Activated CD4-positive, alpha-beta T cell treated with anti-CD3 and anti-CD28 coated beads for 36 hours (primary cell): ENCODE measurements at regions not wholly inside any gene's neighbourhood (a gene's known extent, or its start where the extent isn't known, plus 50 kb on each side); places are given as distances from the start of the nearest gene placed in this dataset.
"Not testable (repeated sequence)": the region's sequence is repeated elsewhere in the genome, so short reads cannot be mapped to it uniquely, and the experiment has no call there.

ENCODE experiments used
- ATAC-seq: fragments of 200-7000 bp; cut with Tn5 transposase; one replicate; pipeline ENCODE4 v1.10.0; 2021; ENCODE audit warnings: mild to moderate bottlenecking, moderate library complexity
- CTCF ChIA-PET: fragments of 350-600 bp; sonication (Branson Sonifier 250); formaldehyde crosslinking; loops from one replicate; lab custom pipeline; 2021; ENCODE audit warnings: antibody characterized with exemption; lab: Charles Lee
- POLR2A ChIA-PET: fragments of 350-600 bp; sonication (Branson Sonifier 250); formaldehyde crosslinking; loops from one replicate; lab custom pipeline; 2021; ENCODE audit warnings: antibody characterized with exemption, inconsistent platforms; lab: Charles Lee
- DNase-seq: peaks from one replicate; pipeline ENCODE4 v3.0.0-alpha.2; 2020
- H3K27ac Mint-ChIP-seq: one replicate; pipeline ENCODE4 v1.8.0; 2021; ENCODE audit warnings: mixed read lengths
- H3K27me3 Mint-ChIP-seq: one replicate; pipeline ENCODE4 v1.8.0; 2021; ENCODE audit warnings: mixed read lengths
- H3K36me3 Mint-ChIP-seq: one replicate; pipeline ENCODE4 v1.8.0; 2021; ENCODE audit warnings: low read depth, mixed read lengths
- H3K4me1 Mint-ChIP-seq: one replicate; pipeline ENCODE4 v1.8.0; 2021; ENCODE audit warnings: mixed read lengths
- H3K4me3 Mint-ChIP-seq: one replicate; pipeline ENCODE4 v1.8.0; 2021; ENCODE audit warnings: mild to moderate bottlenecking, moderate library complexity, mixed read lengths
- H3K9me3 Mint-ChIP-seq: one replicate; pipeline ENCODE4 v1.8.0; 2021; ENCODE audit warnings: low read depth, mixed read lengths
- intact Hi-C, 2 experiments: fragments of 100-400 bp; cut with DNase I in 1 of 2; cut with micrococcal nuclease in 1 of 2; formaldehyde crosslinking; loops; one replicate each; pipeline versions ENCODE4 v1.14.2 to v1.15.1; 2022 to 2024; cut with DNase I, micrococcal nuclease

DNA sequence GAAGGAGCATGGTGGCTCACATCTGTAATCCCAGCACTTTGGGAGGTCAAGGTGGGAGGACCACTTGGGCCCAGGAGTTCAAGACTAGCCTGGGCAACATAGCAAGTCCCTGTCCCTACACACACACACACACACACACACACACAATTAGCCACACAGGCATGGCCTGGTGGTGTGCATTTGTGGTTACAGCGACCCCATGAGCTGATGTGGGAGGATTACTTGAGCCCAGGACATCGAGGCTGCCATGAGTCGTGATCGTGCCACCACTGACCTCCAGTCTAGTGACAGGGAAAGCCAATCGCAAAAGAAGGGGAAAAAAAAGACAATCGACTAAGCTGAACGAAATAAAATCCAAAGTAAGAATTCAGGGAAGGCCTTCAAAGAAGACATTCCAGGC is 67.9 kb downstream of the TBX3 start:
- Mint-ChIP-seq H3K27me3 (peaks cover 9% of the 10 kb centered on the region), H3K36me3 (no peaks in the 10 kb centered on the region), H3K4me1 (no peaks in the 10 kb centered on the region), H3K9me3 (peaks cover 9% of the 10 kb centered on the region), H3K4me3 (no peak overlapping the region), H3K27ac (no peak overlapping the region)
- DNase-seq (no peak), ATAC-seq (no peak)
- CTCF ChIA-PET: no interaction called here
- POLR2A ChIA-PET: no interaction called here
- intact Hi-C loops: no loop called here

DNA sequence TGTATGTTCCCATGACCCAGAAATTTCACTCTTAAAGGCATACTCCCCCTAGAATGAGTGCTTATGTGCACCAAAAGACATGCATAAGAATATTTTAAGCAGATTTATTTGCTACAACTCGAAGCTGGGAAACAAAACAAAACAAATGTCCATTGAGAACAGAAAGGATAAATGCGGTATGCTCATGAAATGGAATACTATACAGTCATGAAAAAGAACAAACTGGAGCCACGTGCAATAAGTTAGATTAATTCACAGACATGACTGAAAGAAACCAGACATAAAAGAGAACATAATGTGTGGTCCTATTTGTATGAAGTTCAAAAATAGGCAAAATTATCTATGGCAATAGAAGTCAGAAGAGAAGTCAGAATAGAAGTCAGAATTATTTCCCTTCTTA is 69.9 kb downstream of the TBX3 start:
- H3K4me1 Mint-ChIP-seq: no peaks in the 10 kb centered on the region
- ChIA-PET CTCF (interaction anchor here (0.7 kb wide), 1 partner anchor 1690 kb away, joined by 3 read pairs; no protein-coding TSS in a partner anchor), POLR2A (no interaction called here)
- H3K9me3 Mint-ChIP-seq: peaks cover 9% of the 10 kb centered on the region
- intact Hi-C loops: no loop called here
- no peak for DNase-seq
- H3K36me3 Mint-ChIP-seq: no peaks in the 10 kb centered on the region
- peaks cover 7% of the 10 kb centered on the region for H3K27me3 Mint-ChIP-seq
- ATAC-seq: no peak
- no peak overlapping the region for H3K4me3 Mint-ChIP-seq
- H3K27ac Mint-ChIP-seq: no peak overlapping the region

GRCh38 chr12:114612062-114612461 is 71.9 kb downstream of the TBX3 start:
- intact Hi-C loops: no loop called here
- no peak for ATAC-seq
- ChIA-PET CTCF (no interaction called here), POLR2A (no interaction called here)
- Mint-ChIP-seq H3K27me3 (peaks cover 7% of the 10 kb centered on the region), H3K27ac (no peak overlapping the region), H3K4me1 (no peaks in the 10 kb centered on the region), H3K9me3 (peaks cover 3% of the 10 kb centered on the region), H3K4me3 (no peak overlapping the region), H3K36me3 (no peaks in the 10 kb centered on the region)
- DNase-seq: no peak

- H3K36me3 Mint-ChIP-seq: no peaks in the 10 kb centered on the region
- H3K9me3 Mint-ChIP-seq: peaks cover 3% of the 10 kb centered on the region
- H3K27ac Mint-ChIP-seq: no peak overlapping the region
- DNase-seq (no peak), ATAC-seq (no peak)
- no peak overlapping the region for H3K4me3 Mint-ChIP-seq
- no peaks in the 10 kb centered on the region for H3K4me1 Mint-ChIP-seq
- POLR2A ChIA-PET: no interaction called here
- intact Hi-C loops: no loop called here
- CTCF ChIA-PET: no interaction called here
- peaks cover 5% of the 10 kb centered on the region for H3K27me3 Mint-ChIP-seq
Observed at GRCh38 chr12:114611145-114612018, 72.6 kb downstream of the TBX3 start.

DNA sequence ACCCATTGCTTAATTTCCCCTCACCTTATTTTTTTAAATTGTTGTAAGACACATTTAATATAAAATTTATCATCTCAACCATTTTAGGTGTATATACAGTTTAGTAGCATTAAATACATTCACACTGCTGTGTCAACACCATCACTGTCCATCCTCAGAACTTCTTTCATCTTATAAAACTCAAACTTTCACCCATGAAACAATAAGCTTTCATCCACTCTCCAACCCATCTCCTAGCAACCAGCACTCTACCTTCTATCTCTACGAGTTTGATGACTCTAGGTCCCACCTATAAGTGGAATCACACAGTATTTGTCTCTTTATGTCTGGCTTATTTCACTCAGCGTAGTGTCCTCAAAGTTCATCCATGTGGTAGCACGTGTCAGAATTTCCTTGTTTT is 75.5 kb downstream of the TBX3 start:
- H3K4me1 Mint-ChIP-seq: no peaks in the 10 kb centered on the region
- intact Hi-C loops: no loop called here
- no peak overlapping the region for H3K4me3 Mint-ChIP-seq
- POLR2A ChIA-PET: no interaction called here
- H3K9me3 Mint-ChIP-seq: no peaks in the 10 kb centered on the region
- DNase-seq (no peak), ATAC-seq (no peak)
- peaks cover 7% of the 10 kb centered on the region for H3K27me3 Mint-ChIP-seq
- H3K36me3 Mint-ChIP-seq: no peaks in the 10 kb centered on the region
- H3K27ac Mint-ChIP-seq: no peak overlapping the region
- CTCF ChIA-PET: no interaction called here

DNA sequence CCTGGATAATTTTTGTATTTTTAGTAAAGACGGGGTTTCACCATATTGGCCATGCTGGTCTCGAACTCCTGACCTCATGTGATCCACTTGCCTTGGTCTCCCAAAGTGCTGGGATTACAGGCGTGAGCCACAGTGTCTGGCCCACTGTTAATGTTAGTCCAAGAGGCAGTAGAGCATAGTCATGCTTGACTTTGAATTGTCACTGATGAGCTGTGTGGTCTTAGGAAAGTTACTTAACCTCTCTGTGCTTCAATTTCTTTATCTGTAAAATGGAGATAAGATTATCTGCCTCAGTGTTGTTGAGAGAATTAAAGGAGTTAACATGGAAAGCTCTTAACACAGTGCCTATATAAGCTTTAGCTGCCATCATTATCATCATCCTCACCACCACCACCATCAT is 78.1 kb downstream of the TBX3 start:
- intact Hi-C loops: no loop called here
- no peak overlapping the region for H3K4me3 Mint-ChIP-seq
- no peaks in the 10 kb centered on the region for H3K36me3 Mint-ChIP-seq
- no peak for ATAC-seq
- H3K4me1 Mint-ChIP-seq: no peaks in the 10 kb centered on the region
- POLR2A ChIA-PET: no interaction called here
- peaks cover 2% of the 10 kb centered on the region for H3K27me3 Mint-ChIP-seq
- DNase-seq: no peak
- H3K27ac Mint-ChIP-seq: no peak overlapping the region
- H3K9me3 Mint-ChIP-seq: no peaks in the 10 kb centered on the region
- CTCF ChIA-PET: no interaction called here

DNA sequence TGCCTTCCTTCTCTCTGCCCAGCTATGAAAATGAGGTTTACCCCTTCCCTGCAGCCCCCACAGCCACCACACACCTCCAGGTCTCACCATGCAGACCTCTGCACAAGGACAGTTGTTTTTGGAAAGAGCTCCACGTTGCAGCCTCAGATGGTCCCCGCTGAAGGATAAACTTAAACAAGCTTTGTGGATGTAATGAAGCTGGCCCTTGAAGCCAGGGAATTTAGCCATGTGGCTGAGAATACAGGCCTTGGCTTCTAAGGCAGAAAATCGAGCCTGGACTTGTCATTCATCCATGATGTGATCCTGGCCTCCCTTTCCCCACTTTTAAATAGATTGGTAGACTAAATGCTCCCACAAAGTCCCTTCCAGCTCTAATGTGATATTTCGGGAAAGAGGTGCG is 79.4 kb downstream of the TBX3 start:
- ChIA-PET POLR2A (no interaction called here), CTCF (interaction anchor here (0.5 kb wide), 1 partner anchor 1141 kb away, joined by 3 read pairs; no protein-coding TSS in a partner anchor)
- H3K36me3 Mint-ChIP-seq: no peaks in the 10 kb centered on the region
- DNase-seq: no peak
- H3K27me3 Mint-ChIP-seq: peaks cover 2% of the 10 kb centered on the region
- H3K4me1 Mint-ChIP-seq: no peaks in the 10 kb centered on the region
- H3K9me3 Mint-ChIP-seq: peaks cover 2% of the 10 kb centered on the region
- H3K4me3 Mint-ChIP-seq: no peak overlapping the region
- no peak for ATAC-seq
- intact Hi-C loops: no loop called here
- H3K27ac Mint-ChIP-seq: no peak overlapping the region

- H3K27me3 Mint-ChIP-seq, H3K4me3 Mint-ChIP-seq, intact Hi-C loops, POLR2A ChIA-PET, H3K9me3 Mint-ChIP-seq, CTCF ChIA-PET, DNase-seq, H3K36me3 Mint-ChIP-seq, H3K27ac Mint-ChIP-seq, ATAC-seq, H3K4me1 Mint-ChIP-seq: not testable (repeated sequence)
Observed at GRCh38 chr12:114600584-114600983, 83.4 kb downstream of the TBX3 start.

DNA sequence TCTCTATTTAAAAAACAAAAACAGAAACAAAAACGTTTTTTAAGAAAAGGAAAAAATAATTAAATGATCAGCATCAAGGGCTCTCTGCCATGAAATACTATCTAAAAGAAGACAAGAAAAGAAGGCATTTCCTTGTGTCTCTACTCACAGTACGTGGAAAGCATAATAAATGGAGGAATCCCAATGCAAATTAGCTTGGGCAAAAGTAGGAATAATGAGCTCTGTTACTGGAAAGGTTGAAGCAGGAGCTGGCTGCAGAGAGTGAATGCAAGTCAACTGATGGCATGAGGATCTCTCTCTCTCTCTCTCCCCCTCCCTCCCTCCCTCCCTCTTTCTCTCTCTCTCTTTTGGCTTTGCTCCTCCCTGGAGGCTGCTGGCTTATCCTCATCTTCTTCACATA is 85.9 kb downstream of the TBX3 start:
- Mint-ChIP-seq H3K9me3 (peaks cover 2% of the 10 kb centered on the region), H3K27ac (no peak overlapping the region), H3K36me3 (no peaks in the 10 kb centered on the region), H3K4me3 (no peak overlapping the region), H3K4me1 (no peaks in the 10 kb centered on the region), H3K27me3 (no peaks in the 10 kb centered on the region)
- CTCF ChIA-PET: no interaction called here
- ATAC-seq (no peak), DNase-seq (no peak)
- POLR2A ChIA-PET: no interaction called here
- intact Hi-C loops: no loop called here

- Mint-ChIP-seq H3K9me3 (no peaks in the 10 kb centered on the region), H3K36me3 (no peaks in the 10 kb centered on the region), H3K27me3 (no peaks in the 10 kb centered on the region), H3K27ac (no peak overlapping the region), H3K4me3 (no peak overlapping the region), H3K4me1 (no peaks in the 10 kb centered on the region)
- no peak for DNase-seq
- ChIA-PET POLR2A (no interaction called here), CTCF (no interaction called here)
- ATAC-seq: no peak
- intact Hi-C loops: no loop called here
Observed at GRCh38 chr12:114592946-114593345, 91.0 kb downstream of the TBX3 start.

- no peak overlapping the region for H3K4me3 Mint-ChIP-seq
- intact Hi-C loops: no loop called here
- DNase-seq: no peak
- H3K4me1 Mint-ChIP-seq: no peaks in the 10 kb centered on the region
- CTCF ChIA-PET: no interaction called here
- H3K27me3 Mint-ChIP-seq: no peaks in the 10 kb centered on the region
- H3K36me3 Mint-ChIP-seq: no peaks in the 10 kb centered on the region
- no peak for ATAC-seq
- H3K27ac Mint-ChIP-seq: no peak overlapping the region
- POLR2A ChIA-PET: no interaction called here
- H3K9me3 Mint-ChIP-seq: no peaks in the 10 kb centered on the region
Observed at GRCh38 chr12:114588061-114588460, 95.9 kb downstream of the TBX3 start.

- Mint-ChIP-seq H3K27ac (no peak overlapping the region), H3K9me3 (no peaks in the 10 kb centered on the region), H3K27me3 (peaks cover 10% of the 10 kb centered on the region), H3K36me3 (no peaks in the 10 kb centered on the region), H3K4me3 (no peak overlapping the region), H3K4me1 (no peaks in the 10 kb centered on the region)
- intact Hi-C loops: no loop called here
- ATAC-seq (no peak), DNase-seq (no peak)
- ChIA-PET POLR2A (interaction anchor here (0.5 kb wide), 1 partner anchor 82 kb away, joined by 3 read pairs; no protein-coding TSS in a partner anchor), CTCF (no interaction called here)
Observed at GRCh38 chr12:114580306-114580705, 103.7 kb downstream of the TBX3 start.
